ENCODE measurements at regions not wholly inside any gene's neighbourhood (a gene's known extent, or its start where the extent isn't known, plus 50 kb on each side); places are given as distances from the start of the nearest gene placed in this dataset.

GRCh38 chr5:8523501-8523900, 654.6 kb downstream of the MTRR start:
- no peak for DNase-seq (ENCODE audit: low read depth)
- no peak for TF ChIP-seq CTCF (IDR thresholded peaks at IDR 0.05; ENCODE audit: low read length, missing control alignments)
- H3K4me3 ChIP-seq (replicated peaks; ENCODE audit: low read depth, low read length), result no peak overlapping the region

- no peak overlapping the region for H3K4me3 ChIP-seq (replicated peaks; ENCODE audit: low read depth, low read length)
- DNase-seq (ENCODE audit: low read depth), result no peak
- TF ChIP-seq CTCF (IDR thresholded peaks at IDR 0.05; ENCODE audit: low read length, missing control alignments), result no peak
Observed at GRCh38 chr5:8525819-8526218, 656.9 kb downstream of the MTRR start.

GRCh38 chr5:8528106-8528505, 659.2 kb downstream of the MTRR start:
- H3K4me3 ChIP-seq (replicated peaks; ENCODE audit: low read depth, low read length), result no peak overlapping the region
- DNase-seq (ENCODE audit: low read depth), result no peak
- TF ChIP-seq CTCF (IDR thresholded peaks at IDR 0.05; ENCODE audit: low read length, missing control alignments), result no peak

GRCh38 chr5:8538821-8539220, 669.9 kb downstream of the MTRR start:
- TF ChIP-seq CTCF (IDR thresholded peaks at IDR 0.05; ENCODE audit: low read length, missing control alignments), result no peak
- H3K4me3 ChIP-seq (replicated peaks; ENCODE audit: low read depth, low read length), result no peak overlapping the region
- no peak for DNase-seq (ENCODE audit: low read depth)

GRCh38 chr5:8540317-8540716, 671.4 kb downstream of the MTRR start:
- DNase-seq (ENCODE audit: low read depth), result no peak
- H3K4me3 ChIP-seq (replicated peaks; ENCODE audit: low read depth, low read length), result no peak overlapping the region
- no peak for TF ChIP-seq CTCF (IDR thresholded peaks at IDR 0.05; ENCODE audit: low read length, missing control alignments)

- no peak for DNase-seq (ENCODE audit: low read depth)
- no peak overlapping the region for H3K4me3 ChIP-seq (replicated peaks; ENCODE audit: low read depth, low read length)
- TF ChIP-seq CTCF (IDR thresholded peaks at IDR 0.05; ENCODE audit: low read length, missing control alignments), result no peak
Observed at GRCh38 chr5:8550921-8551320, 682.0 kb downstream of the MTRR start.

- no peak for TF ChIP-seq CTCF (IDR thresholded peaks at IDR 0.05; ENCODE audit: low read length, missing control alignments)
- no peak for DNase-seq (ENCODE audit: low read depth)
- no peak overlapping the region for H3K4me3 ChIP-seq (replicated peaks; ENCODE audit: low read depth, low read length)
Observed at GRCh38 chr5:8553364-8553763, 684.4 kb downstream of the MTRR start.

All from fibroblast of pulmonary artery (primary cell).